ENCODE measurements at regions not wholly inside any gene's neighbourhood (a gene's known extent, or its start where the extent isn't known, plus 50 kb on each side); places are given as distances from the start of the nearest gene placed in this dataset.
A peak's percentile ranks its signal among the peaks of the same experiment; 100 is the strongest.

- H3K36me3 ChIP-seq (ENCODE audit: insufficient read depth): no peaks in the 10 kb centered on the region
- no peak overlapping the region for H3K27ac ChIP-seq (ENCODE audit: low read depth)
- H3K4me3 ChIP-seq (ENCODE audit: low read depth, low read length): no peak overlapping the region
- WGBS: 19% methylated on average over 23 of the region's 23 CpGs
- H3K4me1 ChIP-seq (ENCODE audit: insufficient read depth): no peaks in the 10 kb centered on the region
- no peak for DNase-seq (ENCODE audit: extremely low spot score)
These were observed 66.3 kb upstream of the GLI2 start for GRCh38 chr2:120669121-120669952.

- no peak for DNase-seq (ENCODE audit: extremely low spot score)
- no peak overlapping the region for H3K27ac ChIP-seq (ENCODE audit: low read depth)
- H3K4me3 ChIP-seq (ENCODE audit: low read depth, low read length): no peak overlapping the region
- WGBS: 60% methylated on average over 12 of the region's 12 CpGs
- H3K4me1 ChIP-seq (ENCODE audit: insufficient read depth): no peaks in the 10 kb centered on the region
- no peaks in the 10 kb centered on the region for H3K36me3 ChIP-seq (ENCODE audit: insufficient read depth)
These were observed 65.7 kb upstream of the GLI2 start for GRCh38 chr2:120669971-120670370.

- Histone ChIP-seq H3K4me3 (ENCODE audit: low read depth, low read length) (no peak overlapping the region), H3K27ac (ENCODE audit: low read depth) (no peak overlapping the region), H3K36me3 (ENCODE audit: insufficient read depth) (no peaks in the 10 kb centered on the region), H3K4me1 (ENCODE audit: insufficient read depth) (no peaks in the 10 kb centered on the region)
- 81% methylated on average over 12 of the region's 12 CpGs for WGBS
- no peak for DNase-seq (ENCODE audit: extremely low spot score)
These were observed 65.3 kb upstream of the GLI2 start for GRCh38 chr2:120670371-120670770.

- Histone ChIP-seq H3K4me1 (ENCODE audit: insufficient read depth) (no peaks in the 10 kb centered on the region), H3K27ac (ENCODE audit: low read depth) (no peak overlapping the region), H3K36me3 (ENCODE audit: insufficient read depth) (no peaks in the 10 kb centered on the region), H3K4me3 (ENCODE audit: low read depth, low read length) (no peak overlapping the region)
- no peak for DNase-seq (ENCODE audit: extremely low spot score)
- WGBS: 58% methylated on average over 16 of the region's 16 CpGs
These were observed 64.7 kb upstream of the GLI2 start for GRCh38 chr2:120670771-120671480.

GRCh38 chr2:120672526-120673204 is 63.0 kb upstream of the GLI2 start:
- Histone ChIP-seq H3K4me3 (ENCODE audit: low read depth, low read length) (no peak overlapping the region), H3K36me3 (ENCODE audit: insufficient read depth) (no peaks in the 10 kb centered on the region), H3K4me1 (ENCODE audit: insufficient read depth) (no peaks in the 10 kb centered on the region), H3K27ac (ENCODE audit: low read depth) (no peak overlapping the region)
- no peak for DNase-seq (ENCODE audit: extremely low spot score)
- WGBS: 86% methylated on average over 16 of the region's 16 CpGs

GRCh38 chr2:120673205-120673550 is 62.5 kb upstream of the GLI2 start:
- Histone ChIP-seq H3K4me3 (ENCODE audit: low read depth, low read length) (no peak overlapping the region), H3K27ac (ENCODE audit: low read depth) (no peak overlapping the region), H3K4me1 (ENCODE audit: insufficient read depth) (no peaks in the 10 kb centered on the region), H3K36me3 (ENCODE audit: insufficient read depth) (no peaks in the 10 kb centered on the region)
- DNase-seq (ENCODE audit: extremely low spot score): no peak
- 92% methylated on average over 9 of the region's 9 CpGs for WGBS

GRCh38 chr2:120673571-120674061 is 62.1 kb upstream of the GLI2 start:
- Histone ChIP-seq H3K27ac (ENCODE audit: low read depth) (no peak overlapping the region), H3K4me1 (ENCODE audit: insufficient read depth) (no peaks in the 10 kb centered on the region), H3K4me3 (ENCODE audit: low read depth, low read length) (no peak overlapping the region), H3K36me3 (ENCODE audit: insufficient read depth) (no peaks in the 10 kb centered on the region)
- WGBS: 87% methylated on average over 13 of the region's 13 CpGs
- no peak for DNase-seq (ENCODE audit: extremely low spot score)

- Histone ChIP-seq H3K4me1 (ENCODE audit: insufficient read depth) (no peaks in the 10 kb centered on the region), H3K4me3 (ENCODE audit: low read depth, low read length) (no peak overlapping the region), H3K36me3 (ENCODE audit: insufficient read depth) (no peaks in the 10 kb centered on the region), H3K27ac (ENCODE audit: low read depth) (no peak overlapping the region)
- 83% methylated on average over 21 of the region's 21 CpGs for WGBS
- DNase-seq (ENCODE audit: extremely low spot score): no peak
These were observed 61.2 kb upstream of the GLI2 start for GRCh38 chr2:120674246-120675170.

GRCh38 chr2:120675460-120676130 is 60.1 kb upstream of the GLI2 start:
- 39% methylated on average over 26 of the region's 26 CpGs for WGBS
- no peaks in the 10 kb centered on the region for H3K36me3 ChIP-seq (ENCODE audit: insufficient read depth)
- no peaks in the 10 kb centered on the region for H3K4me1 ChIP-seq (ENCODE audit: insufficient read depth)
- peak; percentile 33 for DNase-seq (ENCODE audit: extremely low spot score)
- no peak overlapping the region for H3K27ac ChIP-seq (ENCODE audit: low read depth)
- no peak overlapping the region for H3K4me3 ChIP-seq (ENCODE audit: low read depth, low read length)

- H3K27ac ChIP-seq (ENCODE audit: low read depth): no peak overlapping the region
- no peaks in the 10 kb centered on the region for H3K4me1 ChIP-seq (ENCODE audit: insufficient read depth)
- no peak overlapping the region for H3K4me3 ChIP-seq (ENCODE audit: low read depth, low read length)
- no peak for DNase-seq (ENCODE audit: extremely low spot score)
- 93% methylated on average over 10 of the region's 10 CpGs for WGBS
- no peaks in the 10 kb centered on the region for H3K36me3 ChIP-seq (ENCODE audit: insufficient read depth)
These were observed 58.4 kb upstream of the GLI2 start for GRCh38 chr2:120677221-120677620.

- DNase-seq (ENCODE audit: extremely low spot score): no peak
- no peak overlapping the region for H3K27ac ChIP-seq (ENCODE audit: low read depth)
- H3K4me3 ChIP-seq (ENCODE audit: low read depth, low read length): no peak overlapping the region
- H3K4me1 ChIP-seq (ENCODE audit: insufficient read depth): no peaks in the 10 kb centered on the region
- WGBS: 67% methylated on average over 4 of the region's 4 CpGs
- no peaks in the 10 kb centered on the region for H3K36me3 ChIP-seq (ENCODE audit: insufficient read depth)
These were observed 57.9 kb upstream of the GLI2 start for GRCh38 chr2:120677696-120678247.

- Histone ChIP-seq H3K4me3 (ENCODE audit: low read depth, low read length) (no peak overlapping the region), H3K27ac (ENCODE audit: low read depth) (no peak overlapping the region), H3K36me3 (ENCODE audit: insufficient read depth) (no peaks in the 10 kb centered on the region), H3K4me1 (ENCODE audit: insufficient read depth) (no peaks in the 10 kb centered on the region)
- WGBS: 55% methylated on average over 7 of the region's 7 CpGs
- DNase-seq (ENCODE audit: extremely low spot score): no peak
These were observed 57.4 kb upstream of the GLI2 start for GRCh38 chr2:120678251-120678650.

Measured in urinary bladder (tissue), 3 donors.